Left hindlimb (tissue), 1 donor: ENCODE measurements at regions not wholly inside any gene's neighbourhood (a gene's known extent, or its start where the extent isn't known, plus 50 kb on each side); places are given as distances from the start of the nearest gene placed in this dataset.

Experiments
- DNase-seq: peaks from one replicate; pipeline ENCODE4 v3.0.0-alpha.2; 2018

DNA sequence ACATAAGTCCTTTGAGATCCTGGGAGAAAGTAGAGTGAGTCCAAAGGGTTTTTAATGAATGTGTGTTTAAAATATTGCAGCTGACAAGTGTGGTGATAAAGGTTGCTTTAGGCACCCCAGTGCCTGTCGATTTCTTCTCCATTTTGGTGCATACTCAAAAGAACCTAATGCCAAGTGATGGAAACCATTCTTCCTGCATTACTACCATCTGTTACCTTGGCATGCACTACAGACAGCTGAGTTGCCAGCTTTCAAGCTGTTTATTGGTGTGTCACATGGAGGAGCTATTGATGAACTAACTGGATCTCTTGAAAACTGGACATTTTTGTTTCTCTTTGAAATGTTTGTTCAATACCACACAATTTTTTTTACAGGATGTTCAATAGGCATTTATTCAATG, 350.0 kb downstream of the AKAIN1 start:
- DNase-seq: no peak

DNA sequence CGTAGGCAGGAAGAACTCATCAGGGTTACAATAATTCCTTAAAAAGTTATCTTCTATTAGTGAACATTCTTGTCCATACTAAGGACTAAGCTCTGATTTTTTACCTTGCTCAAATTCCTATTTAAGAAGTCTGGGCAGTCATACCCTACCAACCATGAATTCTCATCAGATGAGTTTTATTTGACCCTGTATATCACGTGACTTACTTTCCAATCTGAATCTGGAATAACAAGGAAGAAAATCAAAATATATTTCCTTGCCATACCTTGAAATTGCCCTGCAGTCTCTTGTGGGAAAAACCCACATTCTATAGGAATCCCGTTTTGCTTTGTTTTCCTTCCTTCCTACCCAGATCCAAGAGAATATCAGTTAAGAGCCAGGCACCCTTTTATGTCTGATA, 352.7 kb downstream of the AKAIN1 start:
- DNase-seq: no peak

DNA sequence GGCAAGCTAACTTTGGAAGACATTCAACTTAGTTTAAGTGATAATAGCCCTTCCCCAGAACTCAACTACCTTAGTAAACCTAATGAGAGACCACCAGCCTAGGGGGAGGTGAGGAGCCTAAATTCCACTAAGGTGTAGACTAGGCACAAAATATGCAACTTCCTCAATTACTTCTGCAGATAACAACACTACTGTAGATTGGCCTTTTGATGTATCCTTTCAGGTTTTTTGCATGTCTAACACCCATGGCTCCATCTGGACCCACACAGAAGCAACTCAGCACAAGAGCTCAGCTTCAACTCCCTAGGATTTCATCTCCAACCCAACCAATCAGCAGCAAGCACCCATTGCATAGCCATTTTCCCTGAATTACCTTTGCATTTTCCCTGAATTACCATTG, 353.3 kb downstream of the AKAIN1 start:
- DNase-seq: no peak

DNA sequence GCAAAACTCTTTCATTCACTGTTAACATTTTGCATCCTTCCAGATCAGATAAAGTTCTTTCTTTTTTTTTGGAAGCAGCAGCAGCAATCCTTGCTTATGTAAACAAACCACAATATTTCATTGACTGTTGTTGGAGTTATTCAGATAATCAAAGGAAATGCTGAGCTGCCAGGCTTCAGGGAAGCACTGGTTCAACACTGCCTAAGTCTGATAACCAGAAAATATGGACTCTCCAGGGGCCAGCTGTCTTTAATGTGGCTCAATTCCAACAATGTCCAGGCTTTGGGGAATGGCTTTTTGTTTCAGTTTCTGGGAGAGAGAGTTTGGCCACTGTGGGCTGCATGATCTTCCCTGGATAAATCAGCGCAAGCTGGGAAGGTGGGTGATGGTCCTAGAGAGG, 354.3 kb downstream of the AKAIN1 start:
- no peak for DNase-seq

DNA sequence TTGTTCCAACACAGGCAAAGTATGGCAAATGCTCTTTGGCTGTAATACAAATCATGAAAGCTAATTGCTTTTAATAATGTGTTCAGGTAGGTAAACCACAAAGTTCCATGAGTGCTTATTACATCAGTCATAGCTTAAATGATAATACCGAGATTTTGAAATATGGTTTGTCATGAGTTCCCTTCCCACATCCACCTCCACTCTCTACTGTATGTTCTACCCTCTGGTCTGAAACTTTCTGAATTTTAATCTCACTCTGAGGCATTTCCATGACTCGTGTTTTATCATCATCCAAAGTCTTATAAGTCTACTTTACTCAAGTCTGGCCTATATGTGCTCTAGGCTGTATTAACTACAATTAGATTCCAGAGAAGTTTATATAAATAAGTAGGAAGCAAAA, 354.8 kb downstream of the AKAIN1 start:
- DNase-seq: no peak

DNA sequence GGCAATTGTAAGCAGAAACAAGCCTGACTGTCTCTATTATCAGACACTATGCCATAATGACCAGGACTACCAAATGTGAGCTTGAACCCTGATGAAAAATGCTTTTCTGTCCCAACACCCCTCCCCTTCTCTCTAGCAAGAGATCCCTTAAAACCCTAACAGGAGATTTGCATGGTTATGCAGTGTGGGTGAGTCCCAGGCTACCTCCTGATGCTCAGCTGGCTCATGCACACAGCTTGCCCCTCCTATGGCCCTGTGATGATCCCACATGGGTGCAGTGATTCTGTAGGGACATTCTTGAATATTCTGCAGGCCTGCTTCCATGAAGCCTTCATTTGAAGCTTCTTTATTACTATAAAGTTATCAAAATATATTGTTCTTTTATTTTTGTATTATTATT, 357.4 kb downstream of the AKAIN1 start:
- DNase-seq: no peak

DNA sequence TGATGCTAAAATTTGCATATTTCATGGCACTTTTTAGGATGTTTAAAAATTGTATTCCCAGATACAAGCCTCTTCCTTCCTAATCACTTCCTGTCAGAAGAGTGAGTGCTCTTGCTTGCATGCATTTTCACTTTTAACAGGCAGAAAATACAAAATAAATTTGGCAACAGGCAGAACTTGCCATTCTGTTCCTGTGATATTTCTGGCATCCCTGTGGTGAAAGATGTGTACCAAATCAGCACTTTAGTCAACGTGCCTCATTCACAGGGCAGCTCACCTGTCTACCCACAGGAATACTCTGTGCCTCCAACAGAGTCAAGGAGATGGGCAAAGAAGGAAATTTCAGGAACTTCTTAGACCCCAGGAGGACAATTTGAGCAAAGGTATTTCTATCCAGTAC, 360.9 kb downstream of the AKAIN1 start:
- DNase-seq: no peak

DNA sequence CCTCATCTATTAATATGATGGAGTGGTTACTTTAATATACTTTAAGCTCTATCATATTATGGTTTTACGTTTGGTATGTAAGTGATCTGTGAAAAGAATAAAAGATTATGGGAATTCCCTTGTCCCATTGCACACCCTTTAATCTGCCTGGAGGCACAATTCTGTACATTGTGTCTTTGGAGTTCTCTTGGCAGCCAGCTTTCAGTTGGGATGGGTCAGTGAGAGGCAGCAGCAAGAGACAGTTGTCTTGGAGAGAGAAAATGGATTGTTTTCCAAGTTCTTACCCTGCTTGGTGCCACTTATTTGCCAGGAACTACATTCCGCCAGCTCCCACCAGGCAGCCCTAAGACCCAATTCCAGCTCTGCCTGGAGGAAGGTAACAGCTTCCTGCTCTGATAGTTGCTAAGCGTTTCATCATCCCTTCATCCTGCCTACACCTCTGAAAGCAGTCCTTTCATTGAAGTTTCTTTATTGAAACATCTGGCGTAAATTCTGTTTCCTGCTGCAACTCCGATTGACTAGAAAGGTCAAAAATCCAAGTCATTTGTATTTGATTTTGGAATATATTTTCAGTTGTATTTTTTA, 365.2 kb downstream of the AKAIN1 start:
- DNase-seq: no peak

DNA sequence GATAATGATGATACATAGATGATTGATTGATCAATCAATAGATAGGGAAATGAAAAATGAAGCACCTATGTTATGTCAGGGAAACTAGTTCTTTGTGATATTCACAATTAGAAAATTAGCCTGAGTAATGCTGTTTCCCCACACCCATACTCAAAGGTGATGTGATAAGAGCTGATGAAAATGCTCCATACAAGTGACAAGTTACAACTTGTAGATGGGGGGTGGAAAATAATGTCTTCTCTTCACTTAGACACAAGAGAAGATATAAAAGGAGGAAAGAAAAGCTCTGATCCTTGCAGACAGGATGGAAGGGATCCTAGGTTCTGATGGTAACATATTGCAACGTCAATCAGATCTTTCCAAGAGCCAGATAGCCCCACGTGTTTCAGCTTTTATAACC, 365.9 kb downstream of the AKAIN1 start:
- no peak for DNase-seq

DNA sequence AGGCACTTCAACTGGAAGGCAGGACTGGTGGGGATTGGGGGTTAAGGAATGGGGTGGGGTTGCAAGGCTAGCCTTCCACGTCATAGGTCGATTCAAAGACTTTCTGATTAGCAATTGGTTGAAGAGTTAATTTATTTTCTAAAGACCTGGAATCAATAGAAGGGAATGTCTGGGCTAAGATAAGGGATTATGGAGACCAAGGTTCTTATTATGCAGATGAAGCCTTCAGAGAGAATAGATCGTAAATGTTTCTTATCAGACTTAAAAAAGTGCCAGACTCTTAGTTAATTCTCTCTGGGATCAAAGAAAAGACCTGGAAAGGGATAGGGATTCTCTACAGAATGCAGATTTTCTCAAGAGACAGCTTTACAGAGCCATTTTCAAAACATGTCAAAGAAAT, 368.0 kb upstream of the DLGAP1 start:
- no peak for DNase-seq

DNA sequence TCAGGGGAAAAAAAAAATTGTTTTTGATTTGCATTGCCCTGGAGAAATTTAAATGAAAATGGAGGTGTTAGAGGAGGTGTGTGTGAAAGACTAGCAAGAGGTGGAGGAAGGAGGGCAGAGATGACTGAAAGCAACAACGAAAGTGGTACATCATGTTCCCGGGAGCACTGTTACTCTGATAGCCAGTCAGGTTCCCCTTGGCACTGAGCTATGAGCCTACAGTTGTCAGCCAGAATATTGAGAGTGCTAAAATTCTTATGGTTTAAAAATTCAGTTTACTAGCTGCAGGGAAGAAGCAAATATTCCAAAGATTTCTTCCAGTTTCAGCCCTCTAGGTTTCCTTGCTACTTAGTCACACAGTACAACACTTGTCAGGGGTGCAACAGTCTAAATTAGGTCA, 366.7 kb upstream of the DLGAP1 start:
- DNase-seq: no peak

DNA sequence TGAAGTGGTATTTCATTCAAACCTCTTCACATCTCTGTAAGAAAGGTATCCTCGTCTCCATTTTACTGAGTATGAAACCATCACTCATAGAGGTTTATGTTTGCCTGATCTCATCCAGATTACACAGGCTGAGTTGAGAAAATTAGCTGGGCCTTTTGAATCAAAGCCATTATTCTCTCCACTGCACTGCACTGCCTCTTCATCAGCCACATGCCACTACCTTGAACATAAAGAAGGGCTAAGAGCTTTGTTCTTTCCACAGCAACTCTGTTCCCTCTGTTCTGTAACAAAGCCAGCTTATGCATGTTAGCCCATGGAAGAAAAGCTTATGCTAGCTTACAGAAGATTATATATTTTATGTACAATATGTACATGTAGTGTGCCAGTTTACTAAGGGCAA, 362.6 kb upstream of the DLGAP1 start:
- DNase-seq: no peak

DNA sequence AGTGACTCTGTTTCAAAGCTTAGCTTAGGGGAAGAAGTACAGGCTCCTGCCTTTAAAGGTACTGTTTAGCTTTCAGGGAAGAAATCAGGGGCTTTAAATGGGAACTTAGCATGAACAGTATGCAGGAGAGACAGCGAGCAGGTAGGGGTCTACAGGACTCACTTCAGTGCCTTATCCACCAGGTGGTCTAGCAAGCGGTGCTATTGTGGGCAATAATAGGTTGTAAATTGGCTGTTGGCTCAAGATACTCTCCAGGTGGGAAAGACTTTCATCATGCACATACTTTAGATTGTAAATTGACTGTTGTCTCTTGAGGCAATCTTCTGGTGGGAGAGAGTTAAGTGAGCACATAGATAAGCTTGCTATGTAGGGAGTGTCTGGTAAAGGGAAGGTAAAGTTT, 358.6 kb upstream of the DLGAP1 start:
- no peak for DNase-seq

DNA sequence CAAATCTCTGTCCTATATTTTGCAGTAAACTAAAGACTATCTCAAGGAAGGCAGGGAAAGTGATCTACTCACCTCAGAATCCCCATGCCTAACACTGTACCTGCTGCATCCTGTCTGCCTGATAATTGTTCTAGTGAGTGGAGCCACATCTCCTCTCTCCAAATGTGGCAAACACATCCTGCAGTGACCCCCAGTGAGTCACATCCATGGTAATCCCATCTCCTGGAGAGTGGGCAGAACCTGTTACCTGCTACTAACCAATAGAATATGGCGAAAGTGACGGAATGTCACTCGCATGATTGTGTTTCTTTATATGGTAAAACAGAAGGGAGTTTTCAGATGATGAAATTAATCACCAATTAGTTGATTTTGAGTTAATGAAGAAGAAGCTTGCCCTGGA, 353.8 kb upstream of the DLGAP1 start:
- DNase-seq: no peak

DNA sequence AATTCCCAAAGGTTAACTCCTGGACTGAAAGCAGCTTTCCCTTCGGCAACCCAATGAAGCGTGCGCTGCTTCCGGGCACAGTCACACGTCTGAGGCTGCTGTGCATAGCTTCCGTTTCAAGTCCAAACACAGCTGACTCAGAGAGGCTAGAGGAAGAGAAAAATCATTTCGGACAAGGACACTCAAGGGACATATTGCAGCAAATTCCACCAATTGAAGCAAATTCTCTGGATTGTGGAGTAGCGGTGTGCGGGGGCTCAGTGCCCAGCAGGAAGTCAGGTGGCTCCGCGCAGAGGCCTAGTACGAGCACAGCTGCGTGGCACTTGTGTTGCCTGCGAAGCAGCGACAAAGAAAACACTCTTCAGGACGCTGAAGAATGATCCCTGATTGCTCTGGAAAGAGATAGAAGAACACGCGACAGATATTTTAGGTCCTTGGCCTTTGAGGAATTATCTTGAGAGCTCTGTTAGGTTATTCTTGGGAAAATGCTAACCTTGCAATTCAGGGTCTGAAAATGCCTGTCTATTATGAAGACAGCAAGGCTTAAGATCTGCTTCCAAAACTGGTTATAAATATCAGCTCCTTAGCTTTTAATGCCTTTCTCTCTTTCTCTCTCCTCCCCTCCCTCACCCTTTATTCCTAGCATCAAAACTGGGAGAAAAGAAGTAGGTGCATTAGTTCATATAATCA, 352.6 kb upstream of the DLGAP1 start:
- peak; percentile 34 for DNase-seq

DNA sequence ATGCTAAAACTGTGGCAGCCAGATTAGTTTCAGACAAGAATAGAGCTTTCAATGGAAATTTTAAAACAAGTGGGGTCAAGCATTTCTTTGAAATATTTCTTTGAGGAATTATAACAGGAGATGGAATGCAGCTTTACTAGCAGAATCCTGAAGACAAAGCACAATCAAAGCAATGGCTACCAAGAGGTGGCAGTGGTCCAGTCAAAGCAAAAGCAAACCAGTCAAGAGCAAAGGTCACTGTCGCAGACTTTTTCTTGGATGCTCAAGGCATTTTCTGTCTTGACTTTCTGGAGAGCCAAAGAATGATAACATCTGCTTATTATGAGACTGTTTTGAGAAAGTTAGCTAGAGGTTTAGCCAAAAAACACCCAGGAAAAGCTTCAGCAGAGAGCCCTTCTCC, 351.2 kb upstream of the DLGAP1 start:
- no peak for DNase-seq

DNA sequence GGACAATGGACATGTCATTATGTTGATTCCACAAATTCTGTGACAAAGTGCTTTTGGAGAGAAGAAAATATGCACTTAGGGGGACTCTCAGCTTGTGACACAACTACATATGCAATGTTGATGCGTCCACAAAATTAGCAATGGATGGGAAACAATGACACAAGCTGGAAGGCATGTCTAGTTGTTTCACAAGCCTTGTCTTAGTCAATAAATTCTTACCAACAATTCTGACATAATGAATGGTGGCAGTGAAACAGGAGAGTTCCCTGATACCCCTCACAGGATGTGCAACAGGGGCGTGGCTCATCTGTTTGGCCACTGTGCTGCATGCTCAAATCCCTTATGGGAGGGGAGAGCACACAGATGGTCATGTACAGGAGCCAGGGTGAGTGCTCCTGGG, 347.2 kb upstream of the DLGAP1 start:
- DNase-seq: no peak

DNA sequence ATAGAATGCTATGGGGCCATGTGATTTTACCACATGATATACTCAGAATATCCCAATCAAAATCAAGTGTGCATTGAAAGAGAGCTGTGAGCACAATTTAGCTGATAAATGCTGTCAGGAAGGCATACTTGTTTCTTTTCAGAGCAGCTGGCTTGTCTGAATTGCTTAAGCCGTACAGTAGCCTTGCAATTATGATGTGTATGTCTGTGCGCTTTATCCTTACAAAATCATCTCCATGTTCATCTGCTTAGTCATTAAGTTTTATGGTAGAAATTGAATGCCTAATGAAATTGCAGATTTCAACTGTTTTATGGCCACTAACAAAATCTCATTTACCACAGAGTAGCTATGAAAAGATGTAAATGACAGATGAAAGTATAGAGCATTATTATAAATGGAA, 346.0 kb upstream of the DLGAP1 start:
- no peak for DNase-seq

DNA sequence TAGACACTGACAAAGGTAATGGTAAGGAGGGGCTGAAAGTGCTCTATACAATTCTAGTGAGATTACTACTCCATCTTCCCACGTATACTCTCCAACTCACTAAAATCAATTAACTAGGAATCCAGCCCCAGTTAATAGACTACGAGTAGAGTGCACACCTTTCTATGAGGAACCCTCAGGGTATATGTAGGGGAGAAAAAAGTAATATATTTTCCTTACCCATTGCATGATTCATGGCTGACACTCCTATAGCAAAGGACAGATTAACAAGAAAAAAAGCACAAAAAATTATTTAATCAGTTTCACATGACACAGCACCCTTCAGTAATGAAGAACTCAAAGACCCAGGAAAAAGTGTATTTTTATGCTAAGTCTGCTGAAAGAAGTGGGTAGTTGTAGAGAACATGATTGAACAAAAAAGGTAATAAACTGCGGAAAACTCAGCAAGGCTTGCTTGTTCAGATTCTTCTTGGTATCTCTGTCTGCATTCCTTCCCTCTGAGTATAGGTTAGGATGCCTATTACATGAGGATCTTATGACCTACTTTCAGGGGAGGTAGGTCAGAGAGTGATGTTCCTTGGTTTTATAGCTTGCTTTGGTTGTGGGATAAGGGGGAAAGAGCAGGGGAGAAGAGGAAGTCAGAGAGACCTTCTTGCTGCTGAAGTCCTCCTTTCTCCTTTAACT, 342.0 kb upstream of the DLGAP1 start:
- DNase-seq: no peak

DNA sequence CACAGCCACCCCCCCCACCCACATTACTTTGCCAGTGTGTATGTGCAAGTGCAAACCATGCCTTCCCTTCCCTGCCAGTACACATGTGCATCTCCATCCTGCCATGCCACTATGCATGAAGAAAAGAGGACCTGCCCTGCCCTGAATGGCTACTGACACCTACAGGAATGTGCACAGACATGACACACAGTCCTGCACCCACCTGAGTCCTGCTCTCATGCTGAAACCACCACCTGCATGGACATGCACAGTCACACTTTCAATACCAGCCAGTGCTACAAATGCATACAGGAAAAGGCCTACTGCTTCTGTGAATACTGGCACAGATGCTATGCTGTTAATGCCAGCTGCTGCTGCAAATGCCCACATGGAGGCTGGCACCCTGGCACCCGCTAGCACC, 334.4 kb upstream of the DLGAP1 start:
- no peak for DNase-seq

DNA sequence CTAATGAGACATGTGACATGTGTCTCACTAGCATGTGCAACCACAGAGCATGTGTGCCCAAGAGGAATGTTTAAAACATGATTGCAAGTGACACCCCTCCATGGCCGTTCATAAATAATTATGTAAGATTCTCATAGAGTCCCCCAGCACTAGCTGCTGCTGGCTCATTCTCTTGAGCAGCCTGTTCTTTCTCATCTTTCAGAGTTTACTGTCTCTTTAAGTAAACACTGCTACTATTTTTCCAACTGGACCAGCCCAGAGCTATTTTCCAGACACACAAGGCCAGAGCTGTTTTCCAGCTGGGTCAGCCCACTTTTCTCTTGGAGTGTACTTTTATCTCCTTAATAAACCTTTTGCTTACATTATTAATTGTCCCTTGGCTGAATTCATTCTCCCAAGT, 326.8 kb upstream of the DLGAP1 start:
- no peak for DNase-seq

DNA sequence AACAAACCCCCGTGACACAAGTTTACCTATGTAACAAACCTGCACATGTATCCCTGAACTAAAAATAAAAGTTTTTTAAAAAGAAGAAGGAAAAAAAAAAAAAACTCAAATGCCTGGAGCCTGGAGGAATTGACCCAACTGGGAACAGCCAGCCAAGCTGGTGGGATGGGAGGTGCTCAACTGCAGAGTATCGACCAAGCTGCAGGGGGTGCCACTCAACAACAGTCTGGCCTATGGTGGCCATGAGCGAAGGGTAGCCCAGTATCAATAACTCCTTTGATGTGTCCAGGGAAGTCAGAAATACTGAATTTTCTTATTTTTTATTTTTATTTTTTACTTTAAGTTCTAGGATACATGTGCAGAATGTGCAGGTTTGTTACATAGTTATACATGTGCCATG, 310.3 kb upstream of the DLGAP1 start:
- no peak for DNase-seq

DNA sequence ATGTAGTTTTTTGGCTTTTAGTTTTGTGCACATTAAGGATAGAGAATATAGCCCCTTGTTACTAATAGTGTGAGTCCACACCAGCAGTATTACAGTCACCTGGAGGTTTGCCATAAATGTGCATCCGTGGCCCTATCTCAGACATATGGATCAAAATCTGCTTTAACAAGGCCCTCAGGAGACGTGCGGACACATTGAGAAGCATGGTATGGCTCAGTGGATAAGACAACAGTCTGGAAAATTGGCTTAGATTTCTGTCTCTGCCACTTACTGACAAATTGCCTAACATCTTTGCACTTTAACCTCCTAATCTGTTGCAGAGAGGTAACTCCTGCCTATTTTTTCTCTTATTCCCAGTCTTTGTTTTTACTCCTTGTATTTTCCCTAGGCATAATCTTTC, 307.2 kb upstream of the DLGAP1 start:
- DNase-seq: no peak

DNA sequence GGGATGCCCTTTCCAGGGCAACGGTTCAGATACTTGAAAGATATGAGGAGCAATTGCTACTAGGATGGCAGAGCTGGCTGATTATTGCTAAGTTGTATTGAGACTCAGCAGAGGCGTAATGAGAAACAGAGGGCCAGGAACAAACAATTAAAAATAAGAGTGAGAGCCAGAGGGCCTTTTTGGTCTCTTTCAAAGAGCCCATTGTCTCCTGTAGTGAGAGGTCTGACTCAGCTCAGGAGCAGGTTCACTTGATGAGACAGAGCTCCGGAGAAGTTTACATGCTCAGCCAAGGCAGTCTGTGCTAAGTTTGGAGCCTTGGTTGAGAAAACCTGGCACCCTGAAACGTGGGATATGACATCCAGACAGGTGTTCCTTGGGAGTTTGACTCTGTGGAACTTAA, 303.9 kb upstream of the DLGAP1 start:
- DNase-seq: no peak

DNA sequence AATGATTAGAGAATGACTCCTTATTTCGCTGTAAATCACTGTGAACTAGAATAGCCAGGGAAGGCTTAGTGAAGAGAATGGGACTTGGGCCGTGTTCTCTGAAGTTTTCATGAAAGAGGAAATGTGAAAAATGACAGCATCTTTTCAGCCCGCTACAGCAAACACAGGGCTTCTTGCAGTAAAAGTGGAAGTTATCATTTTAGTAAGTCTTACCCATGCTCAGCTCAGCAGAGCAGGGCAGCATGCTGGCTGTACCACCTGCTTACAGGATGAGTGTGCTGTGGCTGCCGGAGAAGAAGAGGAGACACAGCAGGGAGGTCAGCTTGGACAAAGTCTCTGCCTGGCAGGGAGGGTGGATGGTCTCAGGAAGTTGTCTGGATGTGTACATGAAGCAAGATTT, 300.7 kb upstream of the DLGAP1 start:
- DNase-seq: no peak
